H9 (cell line): ENCODE measurements at regions not wholly inside any gene's neighbourhood (a gene's known extent, or its start where the extent isn't known, plus 50 kb on each side); places are given as distances from the start of the nearest gene placed in this dataset.

Source experiments
- DNase-seq: peaks from one replicate; pipeline ENCODE4 v3.0.0-alpha.2; 2017
- H2AFZ ChIP-seq: one replicate; pipeline ENCODE4 v1.6.1; 2013; ENCODE audit warnings: mild to moderate bottlenecking, low read length, control low read depth, moderate library complexity
- H2AK5ac ChIP-seq: 2 replicates; pipeline ENCODE4 v1.6.1; 2013; ENCODE audit warnings: low read length, control low read depth, mixed read lengths; ENCODE audit not compliant: insufficient read length
- H2BK120ac ChIP-seq: one replicate; pipeline ENCODE4 v1.6.1; 2013; ENCODE audit warnings: low read depth, mild to moderate bottlenecking, low read length, control low read depth, inconsistent platforms; ENCODE audit not compliant: poor library complexity, severe bottlenecking
- H2BK12ac ChIP-seq: 2 replicates; pipeline ENCODE4 v1.6.1; 2013; ENCODE audit warnings: low read length, control low read depth, mixed read lengths, low read depth; ENCODE audit not compliant: insufficient read length
- H2BK15ac ChIP-seq: 2 replicates; pipeline ENCODE4 v1.6.1; 2013; ENCODE audit warnings: low read depth, low read length, control low read depth
- H2BK20ac ChIP-seq: one replicate; pipeline ENCODE4 v1.6.1; 2013; ENCODE audit warnings: low read depth, mild to moderate bottlenecking, low read length, control low read depth, inconsistent platforms; ENCODE audit not compliant: poor library complexity, severe bottlenecking
- H2BK5ac ChIP-seq: 2 replicates; pipeline ENCODE4 v1.6.1; 2013; ENCODE audit warnings: low read length, control low read depth, mixed read lengths; ENCODE audit not compliant: insufficient read length
- H3K14ac ChIP-seq: 2 replicates; pipeline ENCODE4 v1.6.1; 2013; ENCODE audit warnings: low read length, control low read depth; ENCODE audit not compliant: insufficient read depth
- H3K18ac ChIP-seq: 2 replicates; pipeline ENCODE4 v1.6.1; 2013; ENCODE audit warnings: low read depth, mild to moderate bottlenecking, mixed read lengths, low read length, control low read depth; ENCODE audit not compliant: insufficient read length
- H3K23ac ChIP-seq: 2 replicates; pipeline ENCODE4 v1.6.1; 2013; ENCODE audit warnings: low read length, control low read depth, mixed read lengths, low read depth; ENCODE audit not compliant: insufficient read length
- H3K23me2 ChIP-seq: 2 replicates; pipeline ENCODE4 v1.6.1; 2013; ENCODE audit warnings: low read depth, mild to moderate bottlenecking, mixed read lengths, low read length, control low read depth; ENCODE audit not compliant: insufficient read length, poor library complexity, severe bottlenecking
- H3K27ac ChIP-seq: 2 replicates; pipeline ENCODE4 v1.5.1; 2013; ENCODE audit warnings: low read length, control low read depth, mixed read lengths, low read depth; ENCODE audit not compliant: insufficient read length
- H3K27me3 ChIP-seq: 2 replicates; pipeline ENCODE4 v1.6.1; 2013; ENCODE audit warnings: low read length, control low read depth, inconsistent platforms; ENCODE audit not compliant: insufficient read depth
- H3K4ac ChIP-seq: 2 replicates; pipeline ENCODE4 v1.6.1; 2013; ENCODE audit warnings: low read depth, mild to moderate bottlenecking, control low read depth, inconsistent platforms, low read length, moderate library complexity
- H3K4me1 ChIP-seq: 2 replicates; pipeline ENCODE4 v1.6.1; 2013; ENCODE audit warnings: low read length, control low read depth, inconsistent platforms; ENCODE audit not compliant: insufficient read depth
- H3K4me2 ChIP-seq: 2 replicates; pipeline ENCODE4 v1.6.1; 2013; ENCODE audit warnings: low read length, control low read depth, mixed read lengths; ENCODE audit not compliant: insufficient read length, insufficient read depth
- H3K56ac ChIP-seq: 2 replicates; pipeline ENCODE4 v1.6.1; 2013; ENCODE audit warnings: low read depth, mild to moderate bottlenecking, mixed read lengths, low read length, control low read depth; ENCODE audit not compliant: insufficient read length
- H3K79me1 ChIP-seq: 2 replicates; pipeline ENCODE4 v1.6.1; 2013; ENCODE audit warnings: low read depth, mild to moderate bottlenecking, moderate library complexity, low read length, control low read depth, inconsistent platforms; ENCODE audit not compliant: insufficient read depth, poor library complexity, severe bottlenecking
- H3K79me2 ChIP-seq: 2 replicates; pipeline ENCODE4 v1.6.1; 2013; ENCODE audit warnings: low read length, control low read depth, inconsistent platforms; ENCODE audit not compliant: insufficient read depth
- H3K9ac ChIP-seq: 2 replicates; pipeline ENCODE4 v1.6.1; 2013; ENCODE audit warnings: low read length, control low read depth, mixed read lengths; ENCODE audit not compliant: insufficient read length; ENCODE audit errors: extremely low read depth
- H3K9me3 ChIP-seq: one replicate; pipeline ENCODE4 v1.6.1; 2013; ENCODE audit warnings: low read depth, low read length, inconsistent platforms; ENCODE audit not compliant: control insufficient read depth
- H3T11ph ChIP-seq: one replicate; pipeline ENCODE4 v1.6.1; 2013; ENCODE audit warnings: mild to moderate bottlenecking, low read length, control low read depth, inconsistent platforms
- H4K20me1 ChIP-seq: one replicate; pipeline ENCODE4 v1.6.1; 2013; ENCODE audit not compliant: control insufficient read depth, insufficient read length, insufficient read depth
- H4K5ac ChIP-seq: 2 replicates; pipeline ENCODE4 v1.6.1; 2013; ENCODE audit warnings: low read depth, mild to moderate bottlenecking, mixed read lengths, low read length, control low read depth; ENCODE audit not compliant: insufficient read length
- H4K8ac ChIP-seq: replicated peaks from 2 replicates; pipeline ENCODE4 v1.6.1; 2013; ENCODE audit warnings: low read length, control low read depth, mixed read lengths, low read depth; ENCODE audit not compliant: insufficient read length
- H4K91ac ChIP-seq: 2 replicates; pipeline ENCODE4 v1.6.1; 2013; ENCODE audit warnings: low read depth, mild to moderate bottlenecking, moderate library complexity, mixed read lengths, low read length, control low read depth; ENCODE audit not compliant: insufficient read length
- H3K27ac Mint-ChIP-seq, 3 experiments: 2 replicates in 2 of 3; 3 replicates in 1 of 3; pipeline ENCODE4 v1.8.0; 2020 to 2021; ENCODE audit warnings: mixed read lengths in 3 of 3, mild to moderate bottlenecking in 1 of 3, moderate library complexity in 1 of 3
- H3K27me3 Mint-ChIP-seq: 2 replicates; pipeline ENCODE4 v1.8.0; 2021; ENCODE audit warnings: low read depth, mild to moderate bottlenecking, moderate library complexity, mixed read lengths
- H3K36me3 Mint-ChIP-seq, 3 experiments: 2 replicates in 2 of 3; 3 replicates in 1 of 3; pipeline ENCODE4 v1.8.0; 2020 to 2021; ENCODE audit warnings: low read depth in 3 of 3, mixed read lengths in 3 of 3; ENCODE audit not compliant: insufficient read depth in 1 of 3
- H3K4me1 Mint-ChIP-seq, 2 experiments: 2 replicates each; pipeline ENCODE4 v1.8.0; 2020; ENCODE audit warnings: mixed read lengths in 2 of 2
- H3K4me3 Mint-ChIP-seq, 2 experiments: 2 replicates in 1 of 2; 3 replicates in 1 of 2; pipeline ENCODE4 v1.8.0; 2020 to 2021; ENCODE audit warnings: mild to moderate bottlenecking in 2 of 2, mixed read lengths in 2 of 2, moderate library complexity in 1 of 2
- H3K9me3 Mint-ChIP-seq, 2 experiments: 2 replicates in 1 of 2; 3 replicates in 1 of 2; pipeline ENCODE4 v1.8.0; 2020; ENCODE audit warnings: mild to moderate bottlenecking in 2 of 2, mixed read lengths in 2 of 2, moderate library complexity in 1 of 2
- CTCF ChIP-seq: fragments of 200-600 bp; sonication (generic); conservative IDR thresholded peaks from 3 replicates; pipeline ENCODE4 v1.8.0; 2021; ENCODE audit warnings: antibody characterized with exemption, mild to moderate bottlenecking
- WGBS: extraction: QIAGEN DNeasy Blood & Tissue Kit; methylation state at CpG from one replicate; pipeline ENCODE4 v1.1.7; 2013; ENCODE audit warnings: missing lambda C conversion rate, low lambda C conversion rate, mixed read lengths; ENCODE audit not compliant: insufficient read length; ENCODE audit errors: extremely low coverage; 5-methylcytosine and 5-hydroxymethylcytosine counted together

- Histone ChIP-seq H3K56ac (no peak overlapping the region), H3K4ac (no peak overlapping the region), H3K9ac (no peak overlapping the region), H4K91ac (no peak overlapping the region), H4K20me1 (no peaks in the 10 kb centered on the region), H3K27me3 (no peaks in the 10 kb centered on the region), H4K8ac (no peak overlapping the region), H3K27ac (no peak overlapping the region), H2BK12ac (no peak overlapping the region), H3T11ph (no peak overlapping the region), H3K4me2 (no peak overlapping the region), H3K4me1 (no peaks in the 10 kb centered on the region), H2AK5ac (no peak overlapping the region), H3K9me3 (no peaks in the 10 kb centered on the region), H3K23ac (no peak overlapping the region), H2AFZ (no peak overlapping the region), H3K23me2 (no peaks in the 10 kb centered on the region), H2BK120ac (no peak overlapping the region), H3K14ac (no peak overlapping the region), H3K18ac (no peak overlapping the region), H4K5ac (no peak overlapping the region), H2BK20ac (no peak overlapping the region), H2BK5ac (no peak overlapping the region), H3K79me2 (no peaks in the 10 kb centered on the region), H2BK15ac (no peak overlapping the region), H3K79me1 (no peaks in the 10 kb centered on the region)
- peaks cover 2 to 3% of the 10 kb centered on the region in 2 experiments; a peak in 3 of 5 replicates for H3K9me3 Mint-ChIP-seq
- no peak for TF ChIP-seq CTCF
- no peak overlapping the region; a peak in 1 of 7 replicates for H3K27ac Mint-ChIP-seq
- DNase-seq = no peak
- WGBS = no CpG with 5 or more reads among the region's 8 CpGs
- H3K4me1 Mint-ChIP-seq = peaks cover 4 to 6% of the 10 kb centered on the region in 2 experiments
- no peak overlapping the region for H3K4me3 Mint-ChIP-seq
- H3K27me3 Mint-ChIP-seq = no peaks in the 10 kb centered on the region; the same call in 1 of the 2 replicates
- peaks cover 0 to 4% (median 0%) of the 10 kb centered on the region in 3 experiments; a peak in 3 of 7 replicates for H3K36me3 Mint-ChIP-seq
Measured at GRCh38 chr6:21332660-21333059, 260.9 kb upstream of the SOX4 start.
